ENCODE measurements at regions not wholly inside any gene's neighbourhood (a gene's known extent, or its start where the extent isn't known, plus 50 kb on each side); places are given as distances from the start of the nearest gene placed in this dataset.

DNA sequence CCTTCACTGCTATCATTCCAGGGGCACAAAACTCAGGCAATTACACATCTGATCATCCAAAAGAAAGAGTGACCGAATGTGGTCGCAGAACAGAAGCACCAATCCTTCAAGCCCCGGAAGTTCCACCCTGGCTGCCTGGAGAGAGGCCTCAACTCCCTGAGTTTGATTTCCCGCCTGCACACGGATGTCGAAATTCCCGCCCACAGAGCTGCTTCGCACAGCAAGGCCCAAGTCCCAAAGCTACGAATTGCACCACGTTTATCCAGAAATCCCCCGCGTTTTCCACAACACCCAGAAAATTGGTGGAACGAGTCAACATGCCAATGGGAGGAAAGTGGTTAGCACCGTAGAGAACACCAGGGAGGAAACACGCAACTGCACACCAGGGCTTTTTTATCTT is 445.4 kb downstream of the EIPR1 start:
- H3K4me3 ChIP-seq: no peak overlapping the region
- no peaks in the 10 kb centered on the region for H3K27me3 ChIP-seq
- intact Hi-C loops (cut with DNase I; ENCODE audit: low total_unique reads) (no loop called here), in situ Hi-C loops (cut with MboI; ENCODE audit: low sequenced_read_pairs in 4 of 4) (no loop called here)
- no peak for DNase-seq
- TF ChIP-seq, protein P1, sequence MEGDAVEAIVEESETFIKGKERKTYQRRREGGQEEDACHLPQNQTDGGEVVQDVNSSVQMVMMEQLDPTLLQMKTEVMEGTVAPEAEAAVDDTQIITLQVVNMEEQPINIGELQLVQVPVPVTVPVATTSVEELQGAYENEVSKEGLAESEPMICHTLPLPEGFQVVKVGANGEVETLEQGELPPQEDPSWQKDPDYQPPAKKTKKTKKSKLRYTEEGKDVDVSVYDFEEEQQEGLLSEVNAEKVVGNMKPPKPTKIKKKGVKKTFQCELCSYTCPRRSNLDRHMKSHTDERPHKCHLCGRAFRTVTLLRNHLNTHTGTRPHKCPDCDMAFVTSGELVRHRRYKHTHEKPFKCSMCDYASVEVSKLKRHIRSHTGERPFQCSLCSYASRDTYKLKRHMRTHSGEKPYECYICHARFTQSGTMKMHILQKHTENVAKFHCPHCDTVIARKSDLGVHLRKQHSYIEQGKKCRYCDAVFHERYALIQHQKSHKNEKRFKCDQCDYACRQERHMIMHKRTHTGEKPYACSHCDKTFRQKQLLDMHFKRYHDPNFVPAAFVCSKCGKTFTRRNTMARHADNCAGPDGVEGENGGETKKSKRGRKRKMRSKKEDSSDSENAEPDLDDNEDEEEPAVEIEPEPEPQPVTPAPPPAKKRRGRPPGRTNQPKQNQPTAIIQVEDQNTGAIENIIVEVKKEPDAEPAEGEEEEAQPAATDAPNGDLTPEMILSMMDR (IDR thresholded peaks at IDR 0.05 in 4 of 5, conservative IDR thresholded peaks at IDR 0.05 in 1 of 5): no peak
- TF ChIP-seq POLR2A (IDR thresholded peaks at IDR 0.05): no peak
- H3K4me1 ChIP-seq: no peaks in the 10 kb centered on the region
- H3K36me3 ChIP-seq: no peaks in the 10 kb centered on the region
- H3K9me3 ChIP-seq: peaks cover 0 to 7% (median 0%) of the 10 kb centered on the region in 3 donors
- no peak for ATAC-seq
- no peak overlapping the region for H3K27ac ChIP-seq

DNA sequence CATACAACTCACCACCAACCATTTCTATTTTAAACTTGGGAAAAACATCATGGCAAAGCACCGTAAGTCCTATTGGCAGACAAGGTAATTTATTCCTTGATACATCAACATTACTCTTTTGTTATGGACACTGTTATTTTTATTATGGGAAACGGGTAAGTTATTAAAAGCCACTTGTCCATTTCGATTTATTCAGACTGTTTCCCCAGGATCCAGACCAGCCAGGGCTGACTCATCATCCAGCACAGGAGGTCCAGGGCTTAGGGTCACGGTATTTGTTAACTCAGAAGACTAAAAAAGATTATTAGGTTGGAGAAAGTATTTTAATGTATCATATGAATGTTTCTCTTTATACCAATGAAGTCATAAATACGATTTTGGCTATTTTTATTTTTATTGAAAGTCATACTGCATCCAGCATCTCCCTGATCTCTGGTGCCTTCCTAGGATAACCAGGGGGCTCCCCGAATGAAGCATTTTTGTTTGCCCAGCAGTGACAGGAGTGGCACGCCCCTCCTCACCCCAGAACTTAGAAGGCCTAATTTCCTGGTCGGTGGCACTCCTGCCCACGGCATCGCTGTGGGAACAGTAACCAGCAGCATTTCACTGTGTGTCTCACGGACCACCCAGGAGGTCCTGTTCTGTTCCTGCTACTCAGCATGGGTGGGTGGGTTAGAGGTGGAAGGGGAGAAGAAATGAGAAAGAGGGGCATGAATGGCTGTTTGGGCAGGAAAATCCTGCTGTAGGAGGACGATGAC is 446.1 kb downstream of the EIPR1 start:
- TF ChIP-seq, protein P1 (IDR thresholded peaks at IDR 0.05 in 4 of 5, conservative IDR thresholded peaks at IDR 0.05 in 1 of 5): no peak
- no peak for TF ChIP-seq POLR2A (IDR thresholded peaks at IDR 0.05)
- Histone ChIP-seq H3K4me3 (no peak overlapping the region), H3K4me1 (no peaks in the 10 kb centered on the region), H3K36me3 (no peaks in the 10 kb centered on the region), H3K9me3 (peaks cover 0 to 7% (median 0%) of the 10 kb centered on the region in 3 donors), H3K27me3 (no peaks in the 10 kb centered on the region), H3K27ac (no peak overlapping the region)
- intact Hi-C loops (cut with DNase I; ENCODE audit: low total_unique reads) (no loop called here), in situ Hi-C loops (cut with MboI; ENCODE audit: low sequenced_read_pairs in 4 of 4) (no loop called here)
- DNase-seq: no peak
- ATAC-seq: no peak

DNA sequence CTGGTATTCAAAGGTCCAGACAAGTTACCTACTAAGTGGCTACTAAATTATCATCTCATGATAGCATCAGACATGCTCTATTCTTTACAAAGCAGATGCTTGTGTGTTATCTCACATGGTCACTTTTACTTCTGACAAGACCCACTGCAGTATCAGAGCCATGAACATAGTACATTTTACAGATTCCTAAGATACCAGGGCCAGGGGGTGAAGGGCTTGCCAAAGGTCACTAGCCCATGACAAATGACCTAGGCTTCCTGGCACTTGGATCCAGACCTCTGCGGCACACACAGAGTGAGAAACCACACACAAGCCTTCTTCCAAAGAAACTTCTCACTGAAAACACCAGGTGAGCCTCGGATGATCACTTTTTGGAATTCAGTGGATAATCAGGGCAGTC is 446.8 kb downstream of the EIPR1 start:
- Histone ChIP-seq H3K27me3 (no peaks in the 10 kb centered on the region), H3K4me1 (no peaks in the 10 kb centered on the region), H3K27ac (no peak overlapping the region), H3K36me3 (no peaks in the 10 kb centered on the region), H3K4me3 (no peak overlapping the region), H3K9me3 (peaks cover 0 to 7% (median 0%) of the 10 kb centered on the region in 3 donors)
- TF ChIP-seq, protein P1 (IDR thresholded peaks at IDR 0.05 in 4 of 5, conservative IDR thresholded peaks at IDR 0.05 in 1 of 5): no peak
- intact Hi-C loops (cut with DNase I; ENCODE audit: low total_unique reads) (no loop called here), in situ Hi-C loops (cut with MboI; ENCODE audit: low sequenced_read_pairs in 4 of 4) (no loop called here)
- ATAC-seq (no peak), DNase-seq (no peak)

DNA sequence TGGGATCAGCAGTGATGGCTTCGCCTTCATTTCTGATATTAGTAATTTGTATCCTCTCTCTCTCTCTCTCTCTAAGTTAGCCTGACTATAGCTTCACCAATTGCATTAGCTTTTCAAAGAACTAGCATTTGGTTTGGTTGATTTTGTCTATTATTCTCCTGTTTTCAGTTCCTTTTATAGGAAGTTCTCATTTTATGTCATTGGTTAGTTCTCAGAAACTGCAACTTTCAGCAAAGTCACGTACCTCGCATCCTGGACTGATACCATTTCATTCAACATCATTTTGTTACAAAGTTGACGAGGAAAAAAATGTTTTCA is 450.8 kb downstream of the EIPR1 start:
- no peak for TF ChIP-seq POLR2A (IDR thresholded peaks at IDR 0.05)
- TF ChIP-seq, protein P1 (IDR thresholded peaks at IDR 0.05 in 4 of 5, conservative IDR thresholded peaks at IDR 0.05 in 1 of 5): no peak
- Histone ChIP-seq H3K9me3 (peaks cover 0 to 7% (median 0%) of the 10 kb centered on the region in 3 donors), H3K27ac (no peak overlapping the region), H3K36me3 (no peaks in the 10 kb centered on the region), H3K4me1 (no peaks in the 10 kb centered on the region), H3K27me3 (no peaks in the 10 kb centered on the region), H3K4me3 (no peak overlapping the region)
- ATAC-seq: no peak
- in situ Hi-C loops (cut with MboI; ENCODE audit: low sequenced_read_pairs in 4 of 4): no loop called here
- intact Hi-C loops (cut with DNase I; ENCODE audit: low total_unique reads): no loop called here
- no peak for DNase-seq

Measured in gastrocnemius medialis (tissue), 4 donors.